ENCODE measurements at regions not wholly inside any gene's neighbourhood (a gene's known extent, or its start where the extent isn't known, plus 50 kb on each side); places are given as distances from the start of the nearest gene placed in this dataset.

DNA sequence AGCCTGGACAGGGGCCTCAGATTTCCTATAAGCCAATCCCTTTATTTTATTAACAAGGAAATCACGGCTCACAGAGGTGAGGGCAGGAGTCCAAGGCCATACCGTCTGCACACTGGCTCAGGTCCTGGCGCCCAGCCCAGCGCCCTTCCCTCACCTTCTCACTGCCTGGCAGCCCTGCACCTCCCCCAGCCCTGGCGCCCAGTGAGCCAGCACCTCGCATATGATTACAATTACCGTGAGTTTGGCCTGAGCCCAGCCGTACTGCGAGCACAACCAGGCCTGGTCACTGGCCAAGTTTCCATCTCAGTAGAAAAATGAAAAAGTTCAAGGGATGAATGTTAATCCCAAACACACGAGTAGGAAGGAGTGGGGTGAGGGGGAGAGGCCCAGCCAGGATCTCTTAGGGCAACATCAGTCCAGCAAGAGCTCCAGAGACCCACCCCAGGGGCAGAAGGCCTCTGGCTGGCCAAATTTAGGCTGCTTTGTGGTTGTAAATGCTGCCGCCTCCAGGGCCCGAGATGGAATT lies 68.4 kb downstream of the MCFD2 start:
- TF ChIP-seq CTCF (IDR thresholded peaks at IDR 0.05; ENCODE audit: low read depth, low read length) = peak; percentile 22
- Histone ChIP-seq H3K4me1 (peaks cover 40% of the 10 kb centered on the region), H3K9me3 (no peaks in the 10 kb centered on the region), H3K27me3 (no peaks in the 10 kb centered on the region), H3K36me3 (no peaks in the 10 kb centered on the region), H3K4me3 (ENCODE audit: low read depth, low read length) (no peak overlapping the region)
- peak; percentile 94 for DNase-seq

- no peaks in the 10 kb centered on the region for H3K36me3 ChIP-seq
- TF ChIP-seq CTCF (IDR thresholded peaks at IDR 0.05; ENCODE audit: low read depth, low read length) = no peak
- H3K4me1 ChIP-seq = peaks cover 40% of the 10 kb centered on the region
- H3K27me3 ChIP-seq = no peaks in the 10 kb centered on the region
- no peak overlapping the region for H3K4me3 ChIP-seq (ENCODE audit: low read depth, low read length)
- H3K9me3 ChIP-seq = no peaks in the 10 kb centered on the region
- DNase-seq = no peak
Measured at GRCh38 chr2:46846536-46846935, 69.1 kb downstream of the MCFD2 start.

DNA sequence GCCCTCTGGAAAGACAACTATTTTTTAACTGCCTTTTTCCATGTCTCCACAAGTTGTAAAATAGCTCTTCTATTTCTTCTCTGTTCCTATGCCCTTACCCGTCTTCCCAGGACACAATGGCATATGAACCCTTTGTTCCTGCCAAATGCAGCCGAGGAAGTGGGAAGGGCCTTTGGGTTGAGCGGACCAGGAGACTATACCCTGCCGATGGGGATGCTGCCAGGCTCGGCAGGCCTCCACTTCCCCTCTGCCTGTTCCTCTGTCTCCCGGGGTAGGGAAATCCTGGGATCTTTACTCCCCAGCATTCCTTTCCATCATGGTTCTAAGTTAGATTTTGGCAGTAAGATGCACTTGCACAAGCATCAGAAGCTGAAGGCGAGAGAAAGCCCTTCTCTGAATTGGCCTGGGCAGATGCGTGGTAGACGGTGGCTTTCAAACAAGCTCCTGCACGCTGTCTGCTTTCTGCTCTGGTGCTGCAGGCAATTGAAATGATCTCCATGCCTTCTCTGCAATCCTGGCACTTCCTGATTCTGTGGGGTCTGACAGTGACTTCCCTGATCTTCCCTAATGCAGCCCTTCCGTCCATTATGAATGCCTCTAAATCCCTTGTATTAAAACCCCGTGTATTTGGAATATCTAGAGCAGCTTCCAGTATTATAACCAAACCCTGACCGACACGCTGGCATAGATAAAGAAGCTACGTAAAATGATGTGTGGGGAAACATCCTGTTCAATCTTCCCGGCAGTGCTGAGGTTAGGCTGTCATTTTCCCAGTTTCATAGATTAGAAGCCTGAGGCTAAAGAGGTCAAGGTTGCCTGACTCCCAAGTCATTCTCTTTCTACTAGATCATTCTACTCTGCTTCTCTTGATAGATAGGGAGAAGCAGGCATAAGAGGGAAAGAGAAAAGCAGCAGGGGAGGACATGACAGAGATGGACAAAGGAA lies 69.8 kb downstream of the MCFD2 start:
- Histone ChIP-seq H3K4me3 (ENCODE audit: low read depth, low read length) (no peak overlapping the region), H3K4me1 (peaks cover 40% of the 10 kb centered on the region), H3K9me3 (no peaks in the 10 kb centered on the region), H3K36me3 (no peaks in the 10 kb centered on the region), H3K27me3 (no peaks in the 10 kb centered on the region)
- DNase-seq = no peak
- TF ChIP-seq CTCF (IDR thresholded peaks at IDR 0.05; ENCODE audit: low read depth, low read length) = no peak

DNA sequence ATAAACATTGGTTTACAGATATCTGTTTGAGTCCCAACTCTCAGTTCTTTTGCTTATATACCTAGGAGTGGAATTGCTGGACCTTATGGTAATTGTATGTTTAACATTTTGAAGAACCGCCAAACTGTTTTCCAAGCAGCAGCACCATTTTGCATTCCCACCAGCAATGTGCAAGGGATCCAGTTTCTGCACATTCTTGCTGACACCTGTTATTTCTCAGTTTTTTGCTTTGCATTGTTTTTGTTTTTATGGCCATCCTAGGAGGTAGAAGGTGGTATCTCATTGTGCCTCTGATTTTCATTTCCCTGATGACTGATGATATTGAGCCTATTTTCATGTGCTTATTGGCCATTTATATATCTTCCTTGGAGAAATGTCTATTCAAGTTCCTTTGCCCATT lies 71.2 kb downstream of the MCFD2 start:
- Histone ChIP-seq H3K36me3 (no peaks in the 10 kb centered on the region), H3K4me1 (peaks cover 34% of the 10 kb centered on the region), H3K4me3 (ENCODE audit: low read depth, low read length) (no peak overlapping the region), H3K9me3 (no peaks in the 10 kb centered on the region), H3K27me3 (no peaks in the 10 kb centered on the region)
- no peak for DNase-seq
- no peak for TF ChIP-seq CTCF (IDR thresholded peaks at IDR 0.05; ENCODE audit: low read depth, low read length)

- DNase-seq = no peak
- Histone ChIP-seq H3K4me3 (ENCODE audit: low read depth, low read length) (no peak overlapping the region), H3K36me3 (no peaks in the 10 kb centered on the region), H3K27me3 (no peaks in the 10 kb centered on the region), H3K9me3 (no peaks in the 10 kb centered on the region), H3K4me1 (peaks cover 31% of the 10 kb centered on the region)
- TF ChIP-seq CTCF (IDR thresholded peaks at IDR 0.05; ENCODE audit: low read depth, low read length) = no peak
Measured at GRCh38 chr2:46844034-46844433, 71.6 kb downstream of the MCFD2 start.

- no peak for TF ChIP-seq CTCF (IDR thresholded peaks at IDR 0.05; ENCODE audit: low read depth, low read length)
- Histone ChIP-seq H3K4me3 (ENCODE audit: low read depth, low read length) (no peak overlapping the region), H3K36me3 (no peaks in the 10 kb centered on the region), H3K27me3 (no peaks in the 10 kb centered on the region), H3K4me1 (peaks cover 31% of the 10 kb centered on the region), H3K9me3 (no peaks in the 10 kb centered on the region)
- DNase-seq = no peak
Measured at GRCh38 chr2:46843316-46843715, 72.3 kb downstream of the MCFD2 start.

Measured in BE2C (cell line).